Endodermal cell (in vitro differentiated cells): ENCODE measurements at regions not wholly inside any gene's neighbourhood (a gene's known extent, or its start where the extent isn't known, plus 50 kb on each side); places are given as distances from the start of the nearest gene placed in this dataset.
A peak's percentile ranks its signal among the peaks of the same experiment; 100 is the strongest.

Experiments used
- DNase-seq: peaks from one replicate; pipeline ENCODE4 v3.0.0-alpha.2; 2017
- H3K27ac ChIP-seq: 2 replicates; pipeline ENCODE4 v1.5.1; 2013; ENCODE audit warnings: mild to moderate bottlenecking, low read depth, low read length, moderate library complexity
- H3K27me3 ChIP-seq: 2 replicates; pipeline ENCODE4 v1.6.1; 2013; ENCODE audit warnings: mild to moderate bottlenecking, low read length, moderate library complexity; ENCODE audit not compliant: insufficient read depth, control insufficient read depth, poor library complexity, severe bottlenecking
- H3K36me3 ChIP-seq: 2 replicates; pipeline ENCODE4 v1.7.0; 2013; ENCODE audit warnings: mild to moderate bottlenecking, low read length, moderate library complexity; ENCODE audit not compliant: control insufficient read depth, insufficient read depth
- H3K4me1 ChIP-seq: one replicate; pipeline ENCODE4 v1.7.0; 2013; ENCODE audit warnings: low read length; ENCODE audit not compliant: control insufficient read depth, insufficient read depth
- H3K4me3 ChIP-seq: 2 replicates; pipeline ENCODE4 v1.5.1; 2013; ENCODE audit warnings: mild to moderate bottlenecking, low read length, moderate library complexity
- H3K9ac ChIP-seq: 2 replicates; pipeline ENCODE4 v1.6.1; 2013; ENCODE audit warnings: mild to moderate bottlenecking, low read length, moderate library complexity; ENCODE audit not compliant: poor library complexity, severe bottlenecking; ENCODE audit errors: extremely low read depth
- H3K9me3 ChIP-seq: 2 replicates; pipeline ENCODE4 v1.6.1; 2013; ENCODE audit warnings: mild to moderate bottlenecking, low read length, moderate library complexity; ENCODE audit not compliant: control insufficient read depth
- H3K27ac Mint-ChIP-seq: 2 replicates; pipeline ENCODE4 v1.8.0; 2020; ENCODE audit warnings: mixed read lengths
- H3K27me3 Mint-ChIP-seq: 2 replicates; pipeline ENCODE4 v1.8.0; 2021; ENCODE audit warnings: mild to moderate bottlenecking, mixed read lengths; ENCODE audit not compliant: insufficient read depth
- H3K36me3 Mint-ChIP-seq: 2 replicates; pipeline ENCODE4 v1.8.0; 2020; ENCODE audit warnings: low read depth, mixed read lengths
- H3K4me1 Mint-ChIP-seq: 2 replicates; pipeline ENCODE4 v1.8.0; 2020; ENCODE audit warnings: mixed read lengths
- H3K4me3 Mint-ChIP-seq: 2 replicates; pipeline ENCODE4 v1.8.0; 2020; ENCODE audit warnings: mild to moderate bottlenecking, moderate library complexity, mixed read lengths
- H3K9me3 Mint-ChIP-seq: 2 replicates; pipeline ENCODE4 v1.8.0; 2020; ENCODE audit warnings: mild to moderate bottlenecking, mixed read lengths
- CTCF ChIP-seq: fragments of 200-600 bp; sonication (generic); conservative IDR thresholded peaks from 2 replicates; pipeline ENCODE4 v1.5.0; 2021; ENCODE audit warnings: antibody characterized with exemption, mild to moderate bottlenecking
- WGBS, 2 experiments: methylation state at CpG; one replicate each; pipeline versions ENCODE4 v1.1.5 to v1.1.7; 2013; ENCODE audit warnings: missing lambda C conversion rate in 2 of 2, mixed read lengths in 1 of 2; ENCODE audit not compliant: insufficient coverage in 1 of 2, insufficient read length in 1 of 2; 5-methylcytosine and 5-hydroxymethylcytosine counted together

- Mint-ChIP-seq H3K27me3 (no peaks in the 10 kb centered on the region), H3K36me3 (no peaks in the 10 kb centered on the region), H3K4me3 (no peak overlapping the region), H3K9me3 (no peaks in the 10 kb centered on the region), H3K4me1 (no peaks in the 10 kb centered on the region), H3K27ac (no peak overlapping the region)
- Histone ChIP-seq H3K27me3 (no peaks in the 10 kb centered on the region), H3K36me3 (no peaks in the 10 kb centered on the region), H3K27ac (no peak overlapping the region), H3K9me3 (no peaks in the 10 kb centered on the region), H3K4me1 (no peaks in the 10 kb centered on the region), H3K4me3 (no peak overlapping the region), H3K9ac (no peak overlapping the region)
- DNase-seq: no peak
- WGBS, 2 experiments: 86 to 91% methylated on average over 4 of the region's 4 CpGs
- no peak for TF ChIP-seq CTCF
These were observed 78.1 kb upstream of the XYLT1 start for GRCh38 chr16:17548825-17549224.

- no peaks in the 10 kb centered on the region for H3K27me3 Mint-ChIP-seq
- Histone ChIP-seq H3K27ac (no peak overlapping the region), H3K4me1 (no peaks in the 10 kb centered on the region), H3K4me3 (no peak overlapping the region), H3K9me3 (no peaks in the 10 kb centered on the region), H3K27me3 (no peaks in the 10 kb centered on the region), H3K9ac (no peak overlapping the region), H3K36me3 (no peaks in the 10 kb centered on the region)
- H3K27ac Mint-ChIP-seq: no peak overlapping the region
- WGBS, 2 experiments: 83 to 85% methylated on average over 2 to 3 of the region's 3 CpGs
- H3K9me3 Mint-ChIP-seq: no peaks in the 10 kb centered on the region
- peak; percentile 83 for DNase-seq
- H3K36me3 Mint-ChIP-seq: no peaks in the 10 kb centered on the region
- no peak overlapping the region for H3K4me3 Mint-ChIP-seq
- peak; percentile 68 for TF ChIP-seq CTCF
- no peaks in the 10 kb centered on the region for H3K4me1 Mint-ChIP-seq
These were observed 74.0 kb upstream of the XYLT1 start for GRCh38 chr16:17544785-17545184.

- Histone ChIP-seq H3K4me3 (no peak overlapping the region), H3K9ac (no peak overlapping the region), H3K9me3 (no peaks in the 10 kb centered on the region), H3K4me1 (no peaks in the 10 kb centered on the region), H3K27ac (no peak overlapping the region), H3K36me3 (no peaks in the 10 kb centered on the region), H3K27me3 (no peaks in the 10 kb centered on the region)
- Mint-ChIP-seq H3K4me3 (no peak overlapping the region), H3K4me1 (no peaks in the 10 kb centered on the region), H3K9me3 (no peaks in the 10 kb centered on the region), H3K27ac (no peak overlapping the region), H3K36me3 (no peaks in the 10 kb centered on the region), H3K27me3 (no peaks in the 10 kb centered on the region)
- DNase-seq: no peak
- WGBS, 2 experiments: 95 to 100% methylated on average over 1 to 2 of the region's 2 CpGs
- no peak for TF ChIP-seq CTCF
These were observed 73.5 kb upstream of the XYLT1 start for GRCh38 chr16:17544304-17544703.
